ENCODE measurements at regions not wholly inside any gene's neighbourhood (a gene's known extent, or its start where the extent isn't known, plus 50 kb on each side); places are given as distances from the start of the nearest gene placed in this dataset.
A peak's percentile ranks its signal among the peaks of the same experiment; 100 is the strongest.
"Not testable (repeated sequence)": the region's sequence is repeated elsewhere in the genome, so short reads cannot be mapped to it uniquely, and the experiment has no call there.

DNA sequence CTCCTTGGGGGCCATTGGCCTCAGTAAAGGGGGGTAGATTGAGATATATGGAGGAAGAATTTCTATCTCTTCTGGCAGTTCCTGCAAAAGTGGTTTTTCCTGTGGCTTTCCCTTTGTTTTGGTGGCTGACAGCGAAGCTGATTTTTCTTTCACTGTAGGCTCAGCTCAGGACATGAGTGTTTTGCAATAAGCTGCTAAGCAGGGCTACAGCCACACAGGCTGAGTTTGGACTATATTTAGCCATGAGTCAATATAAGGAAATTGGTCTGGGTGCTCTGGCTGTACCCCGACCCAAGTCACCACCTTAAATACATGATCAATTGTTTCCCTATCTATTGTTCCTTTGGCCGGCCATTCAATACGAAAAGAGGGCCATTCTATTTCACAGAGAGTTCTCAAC lies 212.7 kb upstream of the KCND2 start:
- 72 to 73% methylated on average over 4 of the region's 4 CpGs for WGBS, 2 donors
- TF ChIP-seq EP300 (IDR thresholded peaks at IDR 0.05) (no peak), POLR2A (IDR thresholded peaks at IDR 0.05) (no peak), CTCF (IDR thresholded peaks at IDR 0.05) (no peak)
- no peak overlapping the region for H3K4me3 ChIP-seq

DNA sequence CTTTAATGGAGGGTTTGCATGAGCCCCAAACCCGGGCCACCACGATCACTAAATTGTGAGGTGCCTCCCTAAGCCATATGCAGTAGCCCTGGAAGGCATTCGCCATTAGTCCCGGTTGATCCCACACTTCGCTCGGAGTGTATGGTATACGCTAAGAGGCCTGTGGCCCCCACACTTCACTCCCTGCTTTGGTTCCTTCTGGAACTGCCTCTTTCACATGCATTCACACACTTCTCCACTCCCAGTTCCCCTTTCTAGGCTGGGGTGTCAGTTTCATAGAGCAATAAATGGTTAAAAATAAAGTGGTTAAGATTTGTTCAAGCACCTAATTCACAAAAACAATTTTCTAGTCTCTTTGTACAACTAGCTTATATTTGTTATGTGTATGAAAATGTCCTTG lies 212.1 kb upstream of the KCND2 start:
- H3K4me3 ChIP-seq, result no peak overlapping the region
- WGBS, 2 donors, result 92 to 93% methylated on average over 7 of the region's 7 CpGs
- H3K36me3 ChIP-seq, result no peaks in the 10 kb centered on the region
- H3K27ac ChIP-seq, result no peak overlapping the region
- no peak for TF ChIP-seq CTCF (IDR thresholded peaks at IDR 0.05)
- TF ChIP-seq POLR2A (IDR thresholded peaks at IDR 0.05), result no peak
- no peaks in the 10 kb centered on the region for H3K27me3 ChIP-seq
- no peak for DNase-seq (ENCODE audit: low spot score in 2 of 2)
- no peaks in the 10 kb centered on the region for H3K9me3 ChIP-seq
- H3K4me1 ChIP-seq, result no peaks in the 10 kb centered on the region

More for the DNA sequence above, 212.7 kb upstream of the KCND2 start:
- Histone ChIP-seq H3K36me3 (no peaks in the 10 kb centered on the region), H3K27me3 (no peaks in the 10 kb centered on the region), H3K9me3 (no peaks in the 10 kb centered on the region), H3K4me1 (no peaks in the 10 kb centered on the region), H3K27ac (no peak overlapping the region)
- no peak for DNase-seq (ENCODE audit: low spot score in 2 of 2)

- Histone ChIP-seq H3K27me3 (no peaks in the 10 kb centered on the region), H3K4me3 (no peak overlapping the region), H3K4me1 (no peaks in the 10 kb centered on the region), H3K9me3 (peaks cover 0 to 4% (median 0%) of the 10 kb centered on the region in 4 donors), H3K36me3 (no peaks in the 10 kb centered on the region), H3K27ac (peak overlapping the region in 1 of 4 donors; percentile 67)
- no peak for TF ChIP-seq CTCF (IDR thresholded peaks at IDR 0.05)
- TF ChIP-seq EP300 (IDR thresholded peaks at IDR 0.05), result no peak
- no peak for TF ChIP-seq POLR2A (IDR thresholded peaks at IDR 0.05)
- no peak for DNase-seq (ENCODE audit: low spot score in 2 of 2)
Observed at GRCh38 chr7:120064565-120064964, 208.4 kb upstream of the KCND2 start.

DNA sequence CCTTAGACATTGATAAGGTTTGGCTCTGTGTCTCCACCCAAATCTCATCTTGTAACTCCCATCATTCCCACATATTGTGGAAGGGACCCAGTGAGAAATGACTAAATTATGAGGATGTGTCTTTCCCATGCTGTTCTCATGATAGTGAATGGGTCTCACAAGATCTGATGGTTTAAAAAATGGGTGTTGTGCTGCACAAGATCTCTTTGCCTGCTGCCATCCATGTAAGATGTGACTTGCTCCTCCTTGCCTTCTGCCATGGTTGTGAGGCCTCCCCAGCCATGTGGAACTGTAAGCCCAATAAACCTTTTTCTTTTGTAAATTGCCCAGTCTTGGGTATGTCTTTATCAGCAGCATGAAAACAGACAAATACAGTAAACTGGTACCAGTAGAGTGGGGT lies 206.1 kb upstream of the KCND2 start:
- H3K36me3 ChIP-seq; H3K27me3 ChIP-seq; H3K9me3 ChIP-seq; H3K27ac ChIP-seq; H3K4me3 ChIP-seq; DNase-seq (ENCODE audit: low spot score in 2 of 2); H3K4me1 ChIP-seq: not testable (repeated sequence)

DNA sequence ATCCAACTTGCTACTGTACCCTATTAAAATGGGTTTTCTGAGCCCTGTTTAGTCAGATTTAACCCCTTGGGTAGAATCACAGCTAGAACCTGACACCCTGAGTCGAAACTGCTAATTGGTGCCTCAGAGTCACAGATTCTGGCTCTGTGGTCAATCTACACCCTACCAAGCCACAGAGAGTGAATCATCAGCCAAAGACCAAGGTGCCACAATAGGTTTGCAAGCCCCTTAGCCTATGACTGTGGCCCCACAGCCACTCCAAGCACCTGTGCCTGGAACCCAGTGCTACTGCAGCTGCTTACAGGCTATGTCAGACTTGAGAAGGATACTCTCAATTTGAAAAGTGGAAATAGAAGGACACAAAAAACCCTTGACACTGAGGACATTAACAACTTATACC lies 202.8 kb upstream of the KCND2 start:
- no peak for TF ChIP-seq EP300 (IDR thresholded peaks at IDR 0.05)
- TF ChIP-seq POLR2A (IDR thresholded peaks at IDR 0.05), result no peak
- TF ChIP-seq CTCF (IDR thresholded peaks at IDR 0.05), result no peak
- H3K9me3 ChIP-seq, result peaks cover 0 to 4% (median 0%) of the 10 kb centered on the region in 4 donors
- no peaks in the 10 kb centered on the region for H3K36me3 ChIP-seq
- H3K4me3 ChIP-seq, result no peak overlapping the region
- WGBS, 2 donors, result 62 to 75% methylated on average over 1 of the region's 1 CpG
- no peak overlapping the region for H3K27ac ChIP-seq
- no peak for DNase-seq (ENCODE audit: low spot score in 2 of 2)
- no peaks in the 10 kb centered on the region for H3K27me3 ChIP-seq
- H3K4me1 ChIP-seq, result no peaks in the 10 kb centered on the region

- WGBS, 2 donors, result 78% methylated on average over 3 of the region's 3 CpGs
- Histone ChIP-seq H3K4me1 (no peaks in the 10 kb centered on the region), H3K27ac (no peak overlapping the region), H3K27me3 (no peaks in the 10 kb centered on the region), H3K9me3 (no peaks in the 10 kb centered on the region), H3K36me3 (no peaks in the 10 kb centered on the region), H3K4me3 (no peak overlapping the region)
- no peak for TF ChIP-seq EP300 (IDR thresholded peaks at IDR 0.05)
- no peak for TF ChIP-seq POLR2A (IDR thresholded peaks at IDR 0.05)
- no peak for TF ChIP-seq CTCF (IDR thresholded peaks at IDR 0.05)
- no peak for DNase-seq (ENCODE audit: low spot score in 2 of 2)
Observed at GRCh38 chr7:120077777-120078176, 195.2 kb upstream of the KCND2 start.

Data from tibial nerve (tissue), 4 donors.